Pulmonary artery endothelial cell (primary cell): ENCODE measurements at regions not wholly inside any gene's neighbourhood (a gene's known extent, or its start where the extent isn't known, plus 50 kb on each side); places are given as distances from the start of the nearest gene placed in this dataset.

ENCODE experiments used
- DNase-seq: peaks from one replicate; pipeline ENCODE4 v3.0.0-alpha.2; 2011; ENCODE audit warnings: low read depth, low spot score

GRCh38 chr4:35461931-35462659 lies 782.2 kb downstream of the ARAP2 start:
- no peak for DNase-seq

- DNase-seq = no peak
These were observed 780.9 kb downstream of the ARAP2 start for GRCh38 chr4:35463251-35463952.

GRCh38 chr4:35464964-35465528 lies 779.3 kb downstream of the ARAP2 start:
- DNase-seq = no peak

- no peak for DNase-seq
These were observed 753.2 kb downstream of the ARAP2 start for GRCh38 chr4:35491093-35491492.

- DNase-seq = no peak
These were observed 750.3 kb downstream of the ARAP2 start for GRCh38 chr4:35493977-35494376.

GRCh38 chr4:35494955-35495354 lies 749.4 kb downstream of the ARAP2 start:
- no peak for DNase-seq

- no peak for DNase-seq
These were observed 743.5 kb downstream of the ARAP2 start for GRCh38 chr4:35500812-35501211.

- no peak for DNase-seq
These were observed 740.9 kb downstream of the ARAP2 start for GRCh38 chr4:35503435-35503834.

GRCh38 chr4:35506161-35506560 lies 738.2 kb downstream of the ARAP2 start:
- no peak for DNase-seq

GRCh38 chr4:35511851-35512250 lies 732.5 kb downstream of the ARAP2 start:
- no peak for DNase-seq

GRCh38 chr4:35516102-35516501 lies 728.2 kb downstream of the ARAP2 start:
- DNase-seq = no peak

GRCh38 chr4:35520059-35520458 lies 724.3 kb downstream of the ARAP2 start:
- no peak for DNase-seq

- no peak for DNase-seq
These were observed 722.6 kb downstream of the ARAP2 start for GRCh38 chr4:35521682-35522081.

GRCh38 chr4:35525192-35525978 lies 718.9 kb downstream of the ARAP2 start:
- DNase-seq = no peak

- DNase-seq = no peak
These were observed 717.9 kb downstream of the ARAP2 start for GRCh38 chr4:35526456-35526855.

- no peak for DNase-seq
These were observed 709.4 kb downstream of the ARAP2 start for GRCh38 chr4:35534962-35535361.

- no peak for DNase-seq
These were observed 705.5 kb downstream of the ARAP2 start for GRCh38 chr4:35538807-35539206.

- DNase-seq = no peak
These were observed 704.8 kb downstream of the ARAP2 start for GRCh38 chr4:35539404-35540055.

GRCh38 chr4:35541146-35541887 lies 703.0 kb downstream of the ARAP2 start:
- DNase-seq = no peak

- no peak for DNase-seq
These were observed 702.5 kb downstream of the ARAP2 start for GRCh38 chr4:35541888-35542213.

- no peak for DNase-seq
These were observed 695.4 kb downstream of the ARAP2 start for GRCh38 chr4:35548921-35549320.
